AG04450 (cell line): ENCODE measurements at regions not wholly inside any gene's neighbourhood (a gene's known extent, or its start where the extent isn't known, plus 50 kb on each side); places are given as distances from the start of the nearest gene placed in this dataset.

ENCODE experiments used
- CTCF ChIA-PET: fragments of 300-600, 350-600 bp; formaldehyde crosslinking; extraction: SDS; loops from one replicate; lab custom pipeline; 2022; ENCODE audit warnings: antibody characterized with exemption, inconsistent platforms; lab: Charles Lee
- POLR2A ChIA-PET: fragments of 350-600 bp; formaldehyde crosslinking; extraction: SDS; loops from one replicate; lab custom pipeline; 2021; ENCODE audit warnings: antibody characterized with exemption, inconsistent platforms; lab: Yijun Ruan, JAX
- DNase-seq: peaks from one replicate; pipeline ENCODE4 v3.0.0-alpha.2; 2011; ENCODE audit warnings: low read depth, low spot score
- H3K27ac ChIP-seq: one replicate; pipeline ENCODE4 v1.5.1; 2012; ENCODE audit warnings: low read depth, low read length, control low read depth
- H3K27me3 ChIP-seq: one replicate; pipeline ENCODE4 v1.6.0; 2012; ENCODE audit warnings: low read length; ENCODE audit not compliant: control insufficient read depth, insufficient read depth
- H3K4me3 ChIP-seq: 2 replicates; pipeline ENCODE4 v1.5.1; 2011; ENCODE audit warnings: mild to moderate bottlenecking, low read depth, low read length, control low read depth
- H3K9me3 ChIP-seq: 2 replicates; pipeline ENCODE4 v1.5.1; 2012; ENCODE audit warnings: low read length; ENCODE audit not compliant: control insufficient read depth, insufficient read depth
- TF ChIP-seq, protein P1 (sequence below): IDR thresholded peaks from 2 replicates; pipeline ENCODE4 v1.5.1; 2011; ENCODE audit warnings: low read depth, low read length, control low read depth, inconsistent platforms

GRCh38 chr17:5793157-5793556 lies 208.8 kb upstream of the NLRP1 start:
- Histone ChIP-seq H3K27ac (no peak overlapping the region), H3K9me3 (no peaks in the 10 kb centered on the region; the same call in 1 of the 2 replicates), H3K4me3 (no peak overlapping the region), H3K27me3 (peaks cover 5% of the 10 kb centered on the region)
- TF ChIP-seq, protein P1, sequence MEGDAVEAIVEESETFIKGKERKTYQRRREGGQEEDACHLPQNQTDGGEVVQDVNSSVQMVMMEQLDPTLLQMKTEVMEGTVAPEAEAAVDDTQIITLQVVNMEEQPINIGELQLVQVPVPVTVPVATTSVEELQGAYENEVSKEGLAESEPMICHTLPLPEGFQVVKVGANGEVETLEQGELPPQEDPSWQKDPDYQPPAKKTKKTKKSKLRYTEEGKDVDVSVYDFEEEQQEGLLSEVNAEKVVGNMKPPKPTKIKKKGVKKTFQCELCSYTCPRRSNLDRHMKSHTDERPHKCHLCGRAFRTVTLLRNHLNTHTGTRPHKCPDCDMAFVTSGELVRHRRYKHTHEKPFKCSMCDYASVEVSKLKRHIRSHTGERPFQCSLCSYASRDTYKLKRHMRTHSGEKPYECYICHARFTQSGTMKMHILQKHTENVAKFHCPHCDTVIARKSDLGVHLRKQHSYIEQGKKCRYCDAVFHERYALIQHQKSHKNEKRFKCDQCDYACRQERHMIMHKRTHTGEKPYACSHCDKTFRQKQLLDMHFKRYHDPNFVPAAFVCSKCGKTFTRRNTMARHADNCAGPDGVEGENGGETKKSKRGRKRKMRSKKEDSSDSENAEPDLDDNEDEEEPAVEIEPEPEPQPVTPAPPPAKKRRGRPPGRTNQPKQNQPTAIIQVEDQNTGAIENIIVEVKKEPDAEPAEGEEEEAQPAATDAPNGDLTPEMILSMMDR = peak; percentile 31; the same call in 1 of the 2 replicates
- POLR2A ChIA-PET = no interaction called here
- CTCF ChIA-PET = interaction anchor here (0.9 kb wide), 1 partner anchor 11 kb away, joined by 3 read pairs; no protein-coding TSS in a partner anchor
- DNase-seq = no peak

DNA sequence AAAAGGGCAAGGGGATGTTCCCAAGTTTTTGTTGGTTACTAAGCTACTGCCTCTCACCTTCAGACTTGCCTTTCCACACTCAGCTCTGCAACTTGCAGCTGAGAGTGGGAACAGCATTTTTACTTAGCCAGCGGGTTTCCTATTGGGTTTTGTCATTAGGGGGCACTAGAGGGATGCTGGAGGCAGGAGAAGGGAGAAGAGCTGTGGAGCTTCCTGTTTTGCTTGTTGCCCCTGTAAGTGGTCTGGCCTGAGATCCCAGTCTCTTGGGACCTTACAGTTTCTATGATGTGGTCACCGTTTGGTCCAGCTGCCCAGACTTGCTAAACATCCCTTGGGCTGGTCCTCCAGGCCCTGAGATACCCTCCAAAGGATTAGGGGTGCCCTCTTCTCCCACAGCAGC lies 209.6 kb upstream of the NLRP1 start:
- no peak overlapping the region for H3K27ac ChIP-seq
- DNase-seq = no peak
- TF ChIP-seq, protein P1 = no peak
- CTCF ChIA-PET = interaction anchor here (0.5 to 0.9 kb wide), 2 partner anchors 10 to 199 kb away, joined by 3 to 7 read pairs; no protein-coding TSS in a partner anchor
- no peak overlapping the region for H3K4me3 ChIP-seq
- H3K27me3 ChIP-seq = peaks cover 5% of the 10 kb centered on the region
- POLR2A ChIA-PET = no interaction called here
- H3K9me3 ChIP-seq = no peaks in the 10 kb centered on the region; the same call in 1 of the 2 replicates

DNA sequence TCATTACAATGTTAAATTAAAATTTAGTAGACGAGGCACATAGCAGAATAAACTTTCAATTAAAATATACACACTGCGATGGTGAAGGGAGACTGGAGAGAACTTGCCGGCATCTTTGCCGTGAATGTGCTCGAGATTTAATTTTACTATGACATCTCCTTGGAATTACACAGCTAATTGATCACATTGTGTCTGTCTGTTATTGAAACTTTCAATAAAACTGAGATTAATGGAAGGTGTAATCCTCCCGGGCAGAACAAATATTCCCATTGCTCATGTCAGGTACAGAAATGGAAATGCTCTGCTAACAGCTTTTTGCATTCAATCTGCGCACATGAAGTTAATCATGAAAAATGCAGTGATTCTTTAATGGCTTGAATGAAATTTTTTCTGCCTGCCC lies 210.1 kb upstream of the NLRP1 start:
- Histone ChIP-seq H3K27ac (no peak overlapping the region), H3K4me3 (no peak overlapping the region), H3K9me3 (no peaks in the 10 kb centered on the region; the same call in 1 of the 2 replicates), H3K27me3 (peaks cover 5% of the 10 kb centered on the region)
- TF ChIP-seq, protein P1 = no peak
- DNase-seq = no peak
- POLR2A ChIA-PET = no interaction called here
- CTCF ChIA-PET = interaction anchor here (0.6 kb wide), 1 partner anchor 46 kb away, joined by 4 read pairs; no protein-coding TSS in a partner anchor

GRCh38 chr17:5794881-5795506 lies 210.7 kb upstream of the NLRP1 start:
- Histone ChIP-seq H3K27me3 (peaks cover 5% of the 10 kb centered on the region), H3K9me3 (no peaks in the 10 kb centered on the region; the same call in 1 of the 2 replicates), H3K4me3 (no peak overlapping the region), H3K27ac (no peak overlapping the region)
- POLR2A ChIA-PET = interaction anchor here (0.5 kb wide), 1 partner anchor 33 kb away, joined by 3 read pairs; no protein-coding TSS in a partner anchor
- no peak for DNase-seq
- TF ChIP-seq, protein P1 = no peak
- CTCF ChIA-PET = interaction anchor here (0.6 kb wide), 1 partner anchor 45 kb away, joined by 4 read pairs; no protein-coding TSS in a partner anchor

GRCh38 chr17:5797447-5798050 lies 213.2 kb upstream of the NLRP1 start:
- Histone ChIP-seq H3K27me3 (peaks cover 11% of the 10 kb centered on the region), H3K4me3 (no peak overlapping the region), H3K9me3 (no peaks in the 10 kb centered on the region; the same call in none of the 2 replicates), H3K27ac (no peak overlapping the region)
- TF ChIP-seq, protein P1 = no peak
- DNase-seq = no peak
- CTCF ChIA-PET = interaction anchor here (0.6 kb wide), 1 partner anchor 30 kb away, joined by 4 read pairs; no protein-coding TSS in a partner anchor
- POLR2A ChIA-PET = no interaction called here
